ENCODE measurements at regions not wholly inside any gene's neighbourhood (a gene's known extent, or its start where the extent isn't known, plus 50 kb on each side); places are given as distances from the start of the nearest gene placed in this dataset.

DNA sequence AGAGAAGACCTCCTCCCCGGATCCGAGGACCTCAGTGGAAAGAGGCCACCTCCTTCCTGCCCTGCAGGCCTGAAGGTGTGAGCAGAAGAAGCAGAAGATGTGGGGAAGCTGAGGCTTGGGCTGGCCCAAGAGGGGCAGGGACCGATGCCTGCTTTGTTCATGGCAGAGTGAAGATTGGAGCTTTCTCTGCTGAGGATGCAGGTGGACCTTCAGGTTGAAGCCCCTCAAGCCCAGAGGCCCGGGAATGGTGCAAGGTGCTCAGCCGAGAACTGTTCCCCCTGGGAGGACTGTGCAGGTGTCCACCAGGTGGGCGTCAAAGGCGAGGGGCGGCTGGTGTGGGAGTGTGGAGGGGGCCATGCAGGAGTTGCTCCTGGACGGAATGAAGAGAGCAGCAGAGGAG, 277.9 kb upstream of the IRX2 start:
- ATAC-seq (no peak), DNase-seq (no peak)
- TF ChIP-seq POLR2A (IDR thresholded peaks at IDR 0.05) = no peak
- TF ChIP-seq, protein P1, sequence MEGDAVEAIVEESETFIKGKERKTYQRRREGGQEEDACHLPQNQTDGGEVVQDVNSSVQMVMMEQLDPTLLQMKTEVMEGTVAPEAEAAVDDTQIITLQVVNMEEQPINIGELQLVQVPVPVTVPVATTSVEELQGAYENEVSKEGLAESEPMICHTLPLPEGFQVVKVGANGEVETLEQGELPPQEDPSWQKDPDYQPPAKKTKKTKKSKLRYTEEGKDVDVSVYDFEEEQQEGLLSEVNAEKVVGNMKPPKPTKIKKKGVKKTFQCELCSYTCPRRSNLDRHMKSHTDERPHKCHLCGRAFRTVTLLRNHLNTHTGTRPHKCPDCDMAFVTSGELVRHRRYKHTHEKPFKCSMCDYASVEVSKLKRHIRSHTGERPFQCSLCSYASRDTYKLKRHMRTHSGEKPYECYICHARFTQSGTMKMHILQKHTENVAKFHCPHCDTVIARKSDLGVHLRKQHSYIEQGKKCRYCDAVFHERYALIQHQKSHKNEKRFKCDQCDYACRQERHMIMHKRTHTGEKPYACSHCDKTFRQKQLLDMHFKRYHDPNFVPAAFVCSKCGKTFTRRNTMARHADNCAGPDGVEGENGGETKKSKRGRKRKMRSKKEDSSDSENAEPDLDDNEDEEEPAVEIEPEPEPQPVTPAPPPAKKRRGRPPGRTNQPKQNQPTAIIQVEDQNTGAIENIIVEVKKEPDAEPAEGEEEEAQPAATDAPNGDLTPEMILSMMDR (IDR thresholded peaks at IDR 0.05 in 4 of 5, conservative IDR thresholded peaks at IDR 0.05 in 1 of 5) = no peak
- Histone ChIP-seq H3K27me3 (no peaks in the 10 kb centered on the region), H3K36me3 (no peaks in the 10 kb centered on the region), H3K4me3 (no peak overlapping the region), H3K27ac (no peak overlapping the region), H3K9me3 (no peaks in the 10 kb centered on the region), H3K4me1 (no peaks in the 10 kb centered on the region)
- intact Hi-C loops (cut with DNase I; ENCODE audit: low total_unique reads) = no loop called here
- in situ Hi-C loops (cut with MboI; ENCODE audit: low sequenced_read_pairs in 4 of 4) = no loop called here

DNA sequence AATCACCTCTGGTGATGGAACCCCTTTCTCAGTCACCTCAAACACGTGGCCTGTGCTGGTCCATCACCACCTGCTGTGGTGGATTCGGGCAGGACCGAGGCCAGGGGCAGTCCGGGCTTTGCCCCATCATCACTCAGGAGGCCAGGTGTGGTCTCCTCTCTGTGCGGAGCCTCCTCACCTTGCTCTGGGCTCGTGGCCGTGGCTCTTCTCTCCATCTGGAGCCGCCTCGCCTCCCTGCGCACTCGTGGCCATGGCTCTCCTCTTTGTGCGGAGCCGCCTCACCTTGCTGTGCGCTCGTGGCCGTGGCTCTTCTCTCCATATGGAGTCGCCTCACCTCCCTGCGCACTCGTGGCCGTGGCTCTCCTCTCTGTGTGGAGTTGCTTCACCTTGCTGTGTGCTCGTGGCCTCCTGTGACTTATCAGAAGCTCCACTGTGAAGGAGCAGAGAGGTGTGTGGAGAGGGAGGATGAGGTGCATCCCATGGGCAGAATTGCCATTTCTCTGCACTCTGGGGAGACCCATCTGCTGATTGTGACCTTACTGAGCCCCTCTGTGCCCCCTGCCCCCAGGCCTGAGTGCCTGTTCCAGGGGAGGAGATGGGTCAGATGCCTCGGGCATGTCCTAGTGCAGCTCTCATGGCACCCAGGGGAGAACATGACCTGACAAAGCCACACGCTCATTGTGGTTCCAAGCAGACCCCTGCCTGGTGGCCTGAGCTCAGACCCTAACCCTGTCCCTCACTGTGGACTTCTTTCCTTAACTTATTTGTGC, 276.6 kb upstream of the IRX2 start:
- Histone ChIP-seq H3K36me3 (no peaks in the 10 kb centered on the region), H3K27me3 (no peaks in the 10 kb centered on the region), H3K4me1 (no peaks in the 10 kb centered on the region), H3K9me3 (no peaks in the 10 kb centered on the region), H3K27ac (no peak overlapping the region), H3K4me3 (no peak overlapping the region)
- in situ Hi-C loops (cut with MboI; ENCODE audit: low sequenced_read_pairs in 4 of 4) (no loop called here), intact Hi-C loops (cut with DNase I; ENCODE audit: low total_unique reads) (no loop called here)
- TF ChIP-seq POLR2A (IDR thresholded peaks at IDR 0.05) = no peak
- TF ChIP-seq, protein P1 (IDR thresholded peaks at IDR 0.05 in 4 of 5, conservative IDR thresholded peaks at IDR 0.05 in 1 of 5) = no peak
- ATAC-seq (no peak), DNase-seq (no peak)

DNA sequence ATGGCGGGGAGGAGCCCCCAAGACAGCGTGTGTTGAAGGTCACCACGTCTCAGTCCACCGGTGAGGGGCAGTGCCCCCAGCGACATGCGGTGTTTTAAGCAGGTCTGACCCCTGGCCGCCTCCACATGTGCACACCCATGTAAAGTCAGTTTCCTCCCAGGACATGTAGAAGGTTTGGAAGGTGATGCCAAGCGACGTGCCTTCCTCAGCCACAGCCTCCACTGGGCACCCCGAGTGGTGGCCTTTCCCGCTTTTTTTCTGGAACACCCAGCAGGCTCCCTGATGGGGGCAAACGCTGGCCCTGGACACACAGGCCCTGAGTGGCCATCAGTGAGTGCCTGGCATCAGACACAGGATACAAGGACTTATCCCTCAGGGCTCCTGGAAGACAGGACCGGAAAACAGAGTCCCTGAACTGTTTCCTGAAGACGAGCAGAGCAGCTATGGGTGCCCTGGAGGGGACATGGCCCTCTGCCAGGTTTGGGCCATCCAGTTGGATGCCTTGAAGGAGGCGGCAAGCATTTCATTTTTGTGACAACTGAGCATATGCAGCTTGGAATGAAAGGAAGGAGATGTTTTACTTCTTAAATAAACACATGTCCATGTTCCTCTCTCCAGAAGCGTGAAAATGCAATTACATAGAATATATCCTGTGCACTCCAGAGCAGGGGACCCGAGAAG, 275.8 kb upstream of the IRX2 start:
- ATAC-seq (no peak), DNase-seq (no peak)
- Histone ChIP-seq H3K27me3 (no peaks in the 10 kb centered on the region), H3K4me3 (no peak overlapping the region), H3K36me3 (no peaks in the 10 kb centered on the region), H3K9me3 (no peaks in the 10 kb centered on the region), H3K4me1 (no peaks in the 10 kb centered on the region), H3K27ac (no peak overlapping the region)
- in situ Hi-C loops (cut with MboI; ENCODE audit: low sequenced_read_pairs in 4 of 4) (no loop called here), intact Hi-C loops (cut with DNase I; ENCODE audit: low total_unique reads) (no loop called here)
- no peak for TF ChIP-seq POLR2A (IDR thresholded peaks at IDR 0.05)
- TF ChIP-seq, protein P1 (IDR thresholded peaks at IDR 0.05 in 4 of 5, conservative IDR thresholded peaks at IDR 0.05 in 1 of 5) = no peak

DNA sequence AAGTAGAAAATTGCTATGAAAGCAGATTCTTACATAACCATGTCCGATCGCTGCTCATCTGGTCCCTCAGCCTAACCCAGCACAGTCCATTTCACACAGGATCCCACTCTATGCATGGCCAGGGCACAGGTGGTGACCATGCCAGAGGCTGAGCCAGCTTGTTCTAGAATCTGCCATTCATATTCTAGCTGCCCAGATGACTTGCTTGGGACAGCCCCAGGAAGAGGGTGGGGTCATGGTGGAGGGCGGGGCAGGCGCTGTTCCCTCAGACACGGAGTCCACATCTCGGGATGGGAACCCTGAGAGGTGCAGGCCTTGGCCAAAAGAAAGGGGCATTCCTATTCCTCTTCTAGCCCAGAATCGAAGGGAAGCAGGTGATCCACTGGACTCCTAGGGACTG, 275.2 kb upstream of the IRX2 start:
- in situ Hi-C loops (cut with MboI; ENCODE audit: low sequenced_read_pairs in 4 of 4) = no loop called here

More for the DNA sequence above, 275.2 kb upstream of the IRX2 start:
- no peak for TF ChIP-seq POLR2A (IDR thresholded peaks at IDR 0.05)
- TF ChIP-seq, protein P1 (IDR thresholded peaks at IDR 0.05 in 4 of 5, conservative IDR thresholded peaks at IDR 0.05 in 1 of 5) = no peak
- DNase-seq = no peak
- H3K9me3 ChIP-seq = no peaks in the 10 kb centered on the region
- intact Hi-C loops (cut with DNase I; ENCODE audit: low total_unique reads) = no loop called here
- H3K27ac ChIP-seq = no peak overlapping the region
- no peaks in the 10 kb centered on the region for H3K36me3 ChIP-seq
- no peaks in the 10 kb centered on the region for H3K27me3 ChIP-seq
- H3K4me3 ChIP-seq = no peak overlapping the region
- no peak for ATAC-seq
- H3K4me1 ChIP-seq = no peaks in the 10 kb centered on the region
